ENCODE measurements at regions not wholly inside any gene's neighbourhood (a gene's known extent, or its start where the extent isn't known, plus 50 kb on each side); places are given as distances from the start of the nearest gene placed in this dataset.

DNA sequence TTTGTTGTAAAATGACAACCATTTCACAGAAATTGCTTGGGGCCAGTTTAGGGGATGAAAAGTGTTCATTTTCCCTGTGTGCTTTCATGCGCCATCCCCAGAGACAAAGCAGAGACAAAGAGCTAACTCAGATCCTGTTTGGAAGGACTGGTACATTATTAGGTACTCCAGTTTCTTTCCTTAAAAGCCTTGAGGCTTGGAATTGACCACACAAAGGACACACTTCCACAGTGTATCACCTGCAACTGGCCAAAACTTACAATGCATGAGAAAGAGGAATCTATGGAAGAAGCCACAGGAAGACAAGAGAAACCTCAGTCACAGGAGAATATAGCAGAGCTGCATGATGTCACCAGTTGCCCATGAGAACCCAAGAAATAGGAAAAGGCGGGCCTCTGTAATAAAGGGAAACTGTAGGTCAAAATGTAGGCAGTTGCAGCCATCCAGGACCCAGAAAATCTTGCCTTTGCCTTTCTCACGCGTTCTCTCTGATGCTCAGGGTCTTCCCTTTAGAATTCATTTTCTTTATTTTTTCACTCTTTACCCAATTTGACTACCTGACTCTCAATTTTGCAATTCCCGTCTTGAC is 339.0 kb downstream of the RMST start:
- Histone ChIP-seq H3K9me3 (no peaks in the 10 kb centered on the region), H3K27me3 (no peaks in the 10 kb centered on the region), H3K27ac (no peak overlapping the region), H3K36me3 (no peaks in the 10 kb centered on the region), H3K4me3 (no peak overlapping the region), H3K4me1 (no peaks in the 10 kb centered on the region)
- TF ChIP-seq, protein P1, sequence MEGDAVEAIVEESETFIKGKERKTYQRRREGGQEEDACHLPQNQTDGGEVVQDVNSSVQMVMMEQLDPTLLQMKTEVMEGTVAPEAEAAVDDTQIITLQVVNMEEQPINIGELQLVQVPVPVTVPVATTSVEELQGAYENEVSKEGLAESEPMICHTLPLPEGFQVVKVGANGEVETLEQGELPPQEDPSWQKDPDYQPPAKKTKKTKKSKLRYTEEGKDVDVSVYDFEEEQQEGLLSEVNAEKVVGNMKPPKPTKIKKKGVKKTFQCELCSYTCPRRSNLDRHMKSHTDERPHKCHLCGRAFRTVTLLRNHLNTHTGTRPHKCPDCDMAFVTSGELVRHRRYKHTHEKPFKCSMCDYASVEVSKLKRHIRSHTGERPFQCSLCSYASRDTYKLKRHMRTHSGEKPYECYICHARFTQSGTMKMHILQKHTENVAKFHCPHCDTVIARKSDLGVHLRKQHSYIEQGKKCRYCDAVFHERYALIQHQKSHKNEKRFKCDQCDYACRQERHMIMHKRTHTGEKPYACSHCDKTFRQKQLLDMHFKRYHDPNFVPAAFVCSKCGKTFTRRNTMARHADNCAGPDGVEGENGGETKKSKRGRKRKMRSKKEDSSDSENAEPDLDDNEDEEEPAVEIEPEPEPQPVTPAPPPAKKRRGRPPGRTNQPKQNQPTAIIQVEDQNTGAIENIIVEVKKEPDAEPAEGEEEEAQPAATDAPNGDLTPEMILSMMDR (IDR thresholded peaks at IDR 0.05): no peak
- intact Hi-C loops (cut with DNase I): no loop called here
- no peak for ATAC-seq
- DNase-seq: no peak
- 78 to 92% methylated on average over 5 of the region's 5 CpGs for WGBS, 2 donors

DNA sequence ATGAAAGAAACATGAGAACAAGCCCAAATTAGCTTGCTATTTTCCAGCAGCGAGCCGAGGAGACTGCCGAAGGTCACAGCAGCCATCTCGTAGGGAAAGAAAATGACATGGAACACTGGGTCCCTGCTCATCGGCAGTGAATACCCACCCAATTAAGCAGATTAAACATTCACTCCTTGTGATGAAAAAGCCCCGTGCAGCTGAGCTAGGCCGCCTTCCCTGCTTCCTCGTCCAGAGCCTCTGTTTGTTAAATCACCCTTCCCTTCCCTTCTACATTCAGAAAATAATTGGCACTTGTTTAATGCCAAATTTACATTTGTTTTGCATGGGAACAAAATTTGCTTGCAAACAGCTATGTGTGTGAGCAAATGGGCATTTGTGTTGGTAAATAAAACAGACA is 342.5 kb downstream of the RMST start:
- H3K4me3 ChIP-seq: no peak overlapping the region
- no peaks in the 10 kb centered on the region for H3K36me3 ChIP-seq
- H3K4me1 ChIP-seq: no peaks in the 10 kb centered on the region
- no peak overlapping the region for H3K27ac ChIP-seq
- 65 to 69% methylated on average over 8 of the region's 8 CpGs for WGBS, 2 donors
- ATAC-seq (no peak), DNase-seq (no peak)
- intact Hi-C loops (cut with DNase I): no loop called here
- H3K27me3 ChIP-seq: no peaks in the 10 kb centered on the region
- TF ChIP-seq, protein P1 (IDR thresholded peaks at IDR 0.05): no peak
- H3K9me3 ChIP-seq: no peaks in the 10 kb centered on the region

DNA sequence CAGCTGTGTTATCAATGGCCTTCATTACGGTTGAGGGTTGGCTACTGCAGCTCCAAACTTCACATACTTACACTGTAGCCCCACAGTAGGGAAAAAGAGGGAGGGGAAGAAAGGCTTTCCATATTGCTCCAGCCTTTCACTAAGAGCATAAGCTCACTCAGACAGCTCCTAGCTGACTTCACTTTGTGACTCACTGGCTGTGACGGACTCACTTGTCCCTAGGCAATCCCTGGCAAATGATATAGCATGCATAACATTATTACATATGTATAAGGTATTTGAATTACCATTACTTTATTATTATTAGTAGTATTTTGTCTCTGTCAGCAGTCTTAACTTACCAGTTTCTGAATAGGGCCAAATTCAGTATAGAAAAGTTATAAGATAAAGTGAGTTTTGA is 350.7 kb downstream of the RMST start:
- intact Hi-C loops (cut with DNase I): no loop called here

GRCh38 chr12:97821806-97822205 is 359.2 kb downstream of the RMST start:
- intact Hi-C loops (cut with DNase I): no loop called here

More for the DNA sequence above, 350.7 kb downstream of the RMST start:
- Histone ChIP-seq H3K27ac (no peak overlapping the region), H3K36me3 (no peaks in the 10 kb centered on the region), H3K4me1 (no peaks in the 10 kb centered on the region), H3K4me3 (no peak overlapping the region), H3K27me3 (no peaks in the 10 kb centered on the region), H3K9me3 (peaks cover 0 to 3% (median 0%) of the 10 kb centered on the region in 11 donors)
- DNase-seq (no peak), ATAC-seq (no peak)
- 63 to 71% methylated on average over 2 of the region's 2 CpGs for WGBS, 2 donors
- TF ChIP-seq, protein P1 (IDR thresholded peaks at IDR 0.05): no peak

More at GRCh38 chr12:97821806-97822205, 359.2 kb downstream of the RMST start:
- no peak for DNase-seq
- TF ChIP-seq, protein P1 (IDR thresholded peaks at IDR 0.05): no peak
- Histone ChIP-seq H3K27ac (no peak overlapping the region), H3K9me3 (no peaks in the 10 kb centered on the region), H3K36me3 (no peaks in the 10 kb centered on the region), H3K27me3 (no peaks in the 10 kb centered on the region), H3K4me3 (no peak overlapping the region), H3K4me1 (no peaks in the 10 kb centered on the region)
- WGBS, 2 donors: 90% methylated on average over 4 of the region's 4 CpGs
- no peak for ATAC-seq

All from heart right ventricle (tissue), 16 donors.